Hepatocyte (in vitro differentiated cells): ENCODE measurements at regions not wholly inside any gene's neighbourhood (a gene's known extent, or its start where the extent isn't known, plus 50 kb on each side); places are given as distances from the start of the nearest gene placed in this dataset.

Experiments used
- DNase-seq: peaks from one replicate; pipeline ENCODE4 v3.0.0-alpha.2; 2016; ENCODE audit warnings: low spot score
- H2AFZ ChIP-seq: fragments of 200-600 bp; sonication (generic); 2 replicates; pipeline ENCODE4 v1.6.0; 2016; ENCODE audit warnings: antibody characterized with exemption, mild to moderate bottlenecking
- H3K27ac ChIP-seq: fragments of 200-600 bp; sonication (generic); 2 replicates; pipeline ENCODE4 v1.5.1; 2016; ENCODE audit warnings: mild to moderate bottlenecking
- H3K27me3 ChIP-seq: fragments of 200-600 bp; sonication (generic); 2 replicates; pipeline ENCODE4 v1.6.1; 2016
- H3K36me3 ChIP-seq: fragments of 200-600 bp; sonication (generic); replicated peaks from 2 replicates; pipeline ENCODE4 v1.5.1; 2016; ENCODE audit warnings: low read depth; ENCODE audit not compliant: insufficient read depth
- H3K4me1 ChIP-seq: fragments of 200-600 bp; sonication (generic); 2 replicates; pipeline ENCODE4 v1.5.1; 2016; ENCODE audit warnings: mild to moderate bottlenecking, moderate library complexity; ENCODE audit not compliant: insufficient read depth
- H3K4me2 ChIP-seq: fragments of 200-600 bp; sonication (generic); 2 replicates; pipeline ENCODE4 v1.6.0; 2016
- H3K4me3 ChIP-seq: fragments of 200-600 bp; sonication (generic); 2 replicates; pipeline ENCODE4 v1.5.1; 2016; ENCODE audit warnings: mild to moderate bottlenecking
- H3K79me2 ChIP-seq: fragments of 200-600 bp; sonication (generic); 2 replicates; pipeline ENCODE4 v1.6.0; 2017; ENCODE audit warnings: mild to moderate bottlenecking
- H3K9me2 ChIP-seq: fragments of 200-600 bp; sonication (generic); replicated peaks from 2 replicates; pipeline ENCODE4 v1.6.0; 2017; ENCODE audit warnings: mild to moderate bottlenecking; ENCODE audit not compliant: insufficient read depth
- H3K9me3 ChIP-seq: fragments of 200-600 bp; sonication (generic); 2 replicates; pipeline ENCODE4 v1.5.1; 2016; ENCODE audit warnings: low read depth, mild to moderate bottlenecking
- H4K20me1 ChIP-seq: fragments of 200-600 bp; sonication (generic); 2 replicates; pipeline ENCODE4 v1.6.0; 2016; ENCODE audit warnings: mild to moderate bottlenecking; ENCODE audit not compliant: insufficient read depth, poor library complexity, severe bottlenecking
- EZH2 ChIP-seq: fragments of 200-600 bp; sonication (generic); IDR thresholded peaks from 2 replicates; pipeline ENCODE4 v1.6.1; 2016; ENCODE audit warnings: antibody characterized with exemption, mild to moderate bottlenecking, borderline replicate concordance
- EZH2phosphoT487 ChIP-seq: fragments of 200-600 bp; sonication (generic); IDR thresholded peaks from one replicate; pipeline ENCODE4 v1.6.1; 2018; ENCODE audit warnings: antibody characterized with exemption, mild to moderate bottlenecking, low read depth, moderate library complexity; ENCODE audit not compliant: unreplicated experiment, severe bottlenecking
- WGBS: methylation state at CpG from one replicate; pipeline ENCODE4 v1.1.6; 2016; ENCODE audit warnings: low lambda C conversion rate; ENCODE audit errors: missing lambda C conversion rate; 5-methylcytosine and 5-hydroxymethylcytosine counted together
- TF ChIP-seq, protein P1 (sequence below): fragments of 200-600 bp; sonication (generic); IDR thresholded peaks from 2 replicates; pipeline ENCODE4 v1.5.1; 2016; ENCODE audit warnings: antibody characterized with exemption, mild to moderate bottlenecking; ENCODE audit not compliant: poor library complexity

DNA sequence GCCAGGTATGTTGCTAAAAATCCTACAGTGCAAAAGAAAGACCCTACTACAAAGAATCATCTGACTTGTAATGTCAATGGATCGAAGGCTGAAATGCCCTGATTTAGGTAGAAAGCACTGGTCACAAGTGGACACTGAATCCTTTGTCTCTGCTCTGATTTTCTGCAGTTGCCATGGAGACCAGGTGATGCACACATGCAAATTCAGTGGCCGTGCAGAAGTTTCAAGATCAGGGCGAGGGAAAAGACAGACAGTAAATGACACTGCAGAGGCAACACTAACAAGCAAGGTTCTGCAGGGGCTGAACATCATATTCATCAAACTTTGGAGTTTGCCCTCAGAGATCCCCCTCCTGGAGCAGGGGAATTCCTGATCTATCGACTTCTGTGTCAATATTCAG is 370.3 kb upstream of the TMEM132C start:
- WGBS = 71% methylated on average over 4 of the region's 4 CpGs
- H3K4me3 ChIP-seq = no peak overlapping the region
- no peaks in the 10 kb centered on the region for H3K36me3 ChIP-seq
- H3K4me1 ChIP-seq = no peaks in the 10 kb centered on the region
- no peaks in the 10 kb centered on the region for H4K20me1 ChIP-seq
- H3K27ac ChIP-seq = no peak overlapping the region
- no peak overlapping the region for H2AFZ ChIP-seq
- TF ChIP-seq EZH2phosphoT487 = no peak
- TF ChIP-seq, protein P1, sequence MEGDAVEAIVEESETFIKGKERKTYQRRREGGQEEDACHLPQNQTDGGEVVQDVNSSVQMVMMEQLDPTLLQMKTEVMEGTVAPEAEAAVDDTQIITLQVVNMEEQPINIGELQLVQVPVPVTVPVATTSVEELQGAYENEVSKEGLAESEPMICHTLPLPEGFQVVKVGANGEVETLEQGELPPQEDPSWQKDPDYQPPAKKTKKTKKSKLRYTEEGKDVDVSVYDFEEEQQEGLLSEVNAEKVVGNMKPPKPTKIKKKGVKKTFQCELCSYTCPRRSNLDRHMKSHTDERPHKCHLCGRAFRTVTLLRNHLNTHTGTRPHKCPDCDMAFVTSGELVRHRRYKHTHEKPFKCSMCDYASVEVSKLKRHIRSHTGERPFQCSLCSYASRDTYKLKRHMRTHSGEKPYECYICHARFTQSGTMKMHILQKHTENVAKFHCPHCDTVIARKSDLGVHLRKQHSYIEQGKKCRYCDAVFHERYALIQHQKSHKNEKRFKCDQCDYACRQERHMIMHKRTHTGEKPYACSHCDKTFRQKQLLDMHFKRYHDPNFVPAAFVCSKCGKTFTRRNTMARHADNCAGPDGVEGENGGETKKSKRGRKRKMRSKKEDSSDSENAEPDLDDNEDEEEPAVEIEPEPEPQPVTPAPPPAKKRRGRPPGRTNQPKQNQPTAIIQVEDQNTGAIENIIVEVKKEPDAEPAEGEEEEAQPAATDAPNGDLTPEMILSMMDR = no peak
- no peak for TF ChIP-seq EZH2
- no peak for DNase-seq
- H3K27me3 ChIP-seq = no peaks in the 10 kb centered on the region
- H3K9me3 ChIP-seq = no peaks in the 10 kb centered on the region
- H3K9me2 ChIP-seq = no peaks in the 10 kb centered on the region
- H3K4me2 ChIP-seq = no peak overlapping the region
- H3K79me2 ChIP-seq = no peaks in the 10 kb centered on the region

DNA sequence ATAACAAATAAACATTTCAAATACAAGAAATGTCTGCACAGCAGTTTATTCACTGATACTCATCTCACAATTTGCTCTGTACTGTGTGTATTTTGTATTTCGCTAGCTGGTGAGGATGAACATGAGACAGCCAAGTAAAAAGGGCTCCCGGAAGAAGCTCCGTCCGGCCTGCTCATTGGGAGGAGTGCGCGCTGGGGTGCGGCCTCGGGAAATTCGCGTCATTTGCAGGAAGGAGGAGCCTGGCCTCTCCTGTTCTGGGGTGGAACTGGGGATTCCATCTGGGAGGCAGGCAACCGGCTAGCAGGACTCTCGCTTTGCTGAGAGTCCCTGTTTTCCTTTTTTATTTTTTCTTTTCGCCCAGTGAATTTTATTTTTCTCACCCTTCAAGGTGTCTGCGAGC is 368.4 kb upstream of the TMEM132C start:
- DNase-seq = no peak
- 95% methylated on average over 14 of the region's 14 CpGs for WGBS

DNA sequence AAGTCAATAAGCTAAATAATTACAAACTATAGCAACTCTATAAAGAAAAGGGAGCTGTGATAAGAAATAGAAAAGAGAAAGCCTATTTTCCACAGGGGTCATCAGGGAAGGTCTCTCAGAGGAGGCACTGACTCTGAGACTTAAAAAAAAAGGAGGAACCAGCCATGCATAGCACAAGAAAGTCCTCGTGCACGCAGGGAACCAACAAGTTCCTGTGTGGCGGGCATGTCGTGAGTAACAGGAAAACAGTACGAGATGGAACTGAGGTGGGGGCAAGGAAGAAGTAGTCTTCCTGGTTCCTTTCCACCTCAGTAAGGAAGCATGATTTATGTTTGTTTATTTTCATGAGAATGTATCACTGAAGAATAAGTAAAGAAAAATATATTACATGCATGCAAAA is 367.0 kb upstream of the TMEM132C start:
- Histone ChIP-seq H3K4me1 (no peaks in the 10 kb centered on the region), H3K9me3 (no peaks in the 10 kb centered on the region), H3K27me3 (no peaks in the 10 kb centered on the region), H3K4me2 (no peak overlapping the region), H3K4me3 (no peak overlapping the region), H3K79me2 (no peaks in the 10 kb centered on the region), H3K27ac (no peak overlapping the region), H3K9me2 (no peaks in the 10 kb centered on the region), H3K36me3 (no peaks in the 10 kb centered on the region), H4K20me1 (no peaks in the 10 kb centered on the region), H2AFZ (no peak overlapping the region)
- no peak for DNase-seq
- 61% methylated on average over 5 of the region's 5 CpGs for WGBS
- TF ChIP-seq, protein P1 = no peak
- TF ChIP-seq EZH2 = no peak
- no peak for TF ChIP-seq EZH2phosphoT487

More for the DNA sequence above, 368.4 kb upstream of the TMEM132C start:
- Histone ChIP-seq H2AFZ (no peak overlapping the region), H3K4me1 (no peaks in the 10 kb centered on the region), H3K4me3 (no peak overlapping the region), H3K27me3 (no peaks in the 10 kb centered on the region), H3K9me3 (no peaks in the 10 kb centered on the region), H3K27ac (no peak overlapping the region), H4K20me1 (no peaks in the 10 kb centered on the region), H3K79me2 (no peaks in the 10 kb centered on the region), H3K36me3 (no peaks in the 10 kb centered on the region), H3K4me2 (no peak overlapping the region), H3K9me2 (no peaks in the 10 kb centered on the region)
- TF ChIP-seq EZH2 (no peak), EZH2phosphoT487 (no peak)
- TF ChIP-seq, protein P1 = no peak

DNA sequence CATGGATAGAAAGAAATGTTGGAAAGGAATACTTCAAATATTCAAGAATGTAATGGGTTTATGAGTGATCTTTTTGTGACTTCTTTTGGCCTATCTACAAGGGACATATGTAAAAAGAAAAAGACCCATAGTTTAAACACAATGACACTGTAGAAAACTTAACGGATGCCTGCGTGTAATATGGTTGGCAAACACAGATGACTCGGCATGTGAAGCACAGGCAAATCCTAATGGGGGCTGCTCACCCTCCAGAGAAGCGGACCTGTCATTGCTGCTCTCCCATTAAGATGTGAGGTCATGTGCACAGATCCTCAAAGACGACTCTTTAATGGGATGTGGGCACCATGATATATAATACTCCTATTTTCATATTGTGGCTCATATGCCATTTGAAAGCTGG is 366.6 kb upstream of the TMEM132C start:
- Histone ChIP-seq H3K4me3 (no peak overlapping the region), H3K79me2 (no peaks in the 10 kb centered on the region), H4K20me1 (no peaks in the 10 kb centered on the region), H3K27me3 (no peaks in the 10 kb centered on the region), H2AFZ (no peak overlapping the region), H3K36me3 (no peaks in the 10 kb centered on the region), H3K9me3 (no peaks in the 10 kb centered on the region), H3K27ac (no peak overlapping the region), H3K9me2 (no peaks in the 10 kb centered on the region), H3K4me2 (no peak overlapping the region), H3K4me1 (no peaks in the 10 kb centered on the region)
- TF ChIP-seq, protein P1 = no peak
- TF ChIP-seq EZH2phosphoT487 (no peak), EZH2 (no peak)
- DNase-seq = no peak
- 66% methylated on average over 5 of the region's 5 CpGs for WGBS
